GM21390 (cell line): ENCODE measurements at regions not wholly inside any gene's neighbourhood (a gene's known extent, or its start where the extent isn't known, plus 50 kb on each side); places are given as distances from the start of the nearest gene placed in this dataset.
"Not testable (repeated sequence)": the region's sequence is repeated elsewhere in the genome, so short reads cannot be mapped to it uniquely, and the experiment has no call there.

Source experiments
- ATAC-seq: cut with Tn5 transposase; IDR thresholded peaks from one replicate; pipeline ENCODE4 v1.9.1; 2021; ENCODE audit not compliant: unreplicated experiment

GRCh38 chr4:112940336-112940735 lies 109.1 kb upstream of the ANK2 start:
- ATAC-seq: no peak

GRCh38 chr4:112942077-112942476 lies 107.4 kb upstream of the ANK2 start:
- no peak for ATAC-seq

DNA sequence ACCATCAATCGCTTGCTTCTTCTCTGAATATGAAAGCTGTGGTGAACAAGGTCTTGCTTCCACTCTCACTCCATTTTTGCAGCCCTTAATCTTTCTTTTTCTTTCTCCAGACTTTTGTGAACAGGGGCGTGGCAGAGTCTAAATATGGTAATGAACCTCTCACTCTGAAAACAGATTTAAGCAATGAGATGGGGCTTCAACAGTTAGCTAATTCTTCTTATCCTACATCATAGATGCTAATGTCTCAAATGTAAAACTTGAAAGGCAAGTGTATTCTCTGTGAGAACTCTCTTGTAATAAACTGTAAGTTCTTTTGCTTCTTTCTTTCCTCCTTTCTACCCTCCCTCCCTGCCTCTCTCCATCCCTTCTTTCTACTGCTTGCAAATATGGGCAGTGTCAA lies 106.5 kb upstream of the ANK2 start:
- no peak for ATAC-seq

DNA sequence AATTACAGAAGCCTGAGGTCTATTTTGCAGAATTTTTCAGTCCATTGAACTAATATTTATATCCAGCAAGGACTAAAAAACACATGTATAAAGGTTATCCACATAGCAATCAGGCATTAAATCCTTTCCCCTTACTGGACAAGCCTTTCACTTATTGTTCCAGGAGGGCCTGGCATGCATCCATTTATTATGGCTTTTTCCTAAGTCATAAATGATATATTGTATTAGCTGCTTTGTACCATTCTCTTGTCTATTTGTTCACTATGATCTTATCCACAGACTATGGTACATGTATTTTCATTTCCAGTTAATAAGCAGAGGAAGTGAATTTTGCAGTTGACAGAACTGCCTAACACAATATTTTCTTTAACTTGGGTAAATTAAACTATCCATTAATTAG lies 105.4 kb upstream of the ANK2 start:
- no peak for ATAC-seq

DNA sequence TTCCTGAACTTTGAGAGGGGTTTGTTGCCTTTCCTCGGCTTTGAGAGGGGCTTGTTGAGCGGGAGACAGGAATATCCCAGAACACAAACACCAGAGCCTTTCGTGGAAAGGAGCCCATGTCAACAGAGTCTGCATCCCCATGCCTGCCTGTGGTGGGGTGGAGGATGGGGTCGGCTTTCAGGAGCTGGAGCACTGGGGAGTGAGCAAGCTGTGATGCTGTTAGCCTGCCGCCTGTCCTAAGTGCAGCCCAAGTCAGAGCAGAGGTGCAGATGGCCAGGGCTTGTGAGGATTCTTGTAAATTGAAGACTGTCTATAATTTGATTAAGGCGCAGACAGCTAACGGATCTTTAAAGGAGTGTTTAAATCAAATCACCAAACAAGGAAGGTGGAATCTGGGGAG lies 103.3 kb upstream of the ANK2 start:
- ATAC-seq: no peak

DNA sequence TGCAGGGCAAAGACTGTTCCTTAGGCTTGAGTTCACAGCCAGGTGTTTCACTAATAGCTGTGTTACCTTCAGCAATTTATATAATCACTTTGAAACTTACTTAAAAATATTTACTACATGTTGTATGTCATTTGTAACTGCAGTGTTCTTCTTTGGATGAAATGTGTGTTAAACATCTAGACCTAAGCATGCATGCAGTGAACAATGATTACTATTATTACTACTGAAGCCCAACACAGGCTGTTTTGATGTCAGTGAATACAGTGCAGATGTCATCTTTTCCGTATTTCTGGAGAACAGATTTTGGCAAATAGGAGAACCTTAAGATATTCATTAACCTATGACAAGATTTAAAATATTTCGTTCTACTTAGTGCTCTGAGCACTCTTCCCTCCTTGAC lies 101.8 kb upstream of the ANK2 start:
- no peak for ATAC-seq

GRCh38 chr4:112951362-112952312 lies 97.8 kb upstream of the ANK2 start:
- no peak for ATAC-seq

DNA sequence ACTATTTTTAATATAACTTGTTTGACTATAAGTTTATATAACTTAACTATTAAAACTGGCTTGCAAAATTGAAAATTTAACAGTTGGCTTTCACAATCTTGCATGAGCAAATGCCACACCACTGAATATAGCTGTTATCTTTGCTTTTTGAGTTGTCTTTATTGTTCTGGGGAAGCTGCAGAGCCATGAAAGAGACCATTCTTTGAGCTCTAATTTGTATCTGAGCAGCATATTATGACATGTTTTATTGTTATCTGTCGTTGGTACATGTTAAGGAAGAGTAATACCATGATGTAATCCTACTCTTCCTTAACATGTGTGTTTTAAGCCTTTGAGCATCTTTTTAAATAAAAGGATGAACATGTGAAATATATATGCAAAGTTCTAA lies 97.1 kb upstream of the ANK2 start:
- ATAC-seq: no peak

- ATAC-seq: no peak
These were observed 96.2 kb upstream of the ANK2 start for GRCh38 chr4:112953262-112953661.

GRCh38 chr4:112954286-112954685 lies 95.2 kb upstream of the ANK2 start:
- ATAC-seq: no peak

DNA sequence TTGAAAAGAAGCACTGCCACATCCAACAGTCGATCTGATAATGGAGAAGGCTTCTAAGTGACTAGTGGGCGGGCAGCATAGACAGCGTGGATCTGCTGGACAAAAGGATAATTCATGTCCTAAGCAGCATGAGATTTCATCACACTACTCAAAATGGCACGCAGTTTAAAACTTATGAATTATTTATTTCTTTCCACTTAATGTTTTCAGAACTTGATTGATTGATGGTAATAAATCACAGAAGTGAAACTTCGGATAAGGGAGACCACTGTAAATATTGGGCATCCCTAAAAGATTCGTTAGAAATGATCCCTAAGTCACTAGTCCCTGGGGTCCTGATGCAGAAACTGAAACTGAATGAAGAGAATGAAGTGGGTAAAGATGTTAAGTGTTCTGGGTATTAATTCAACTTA lies 93.0 kb upstream of the ANK2 start:
- ATAC-seq: no peak

DNA sequence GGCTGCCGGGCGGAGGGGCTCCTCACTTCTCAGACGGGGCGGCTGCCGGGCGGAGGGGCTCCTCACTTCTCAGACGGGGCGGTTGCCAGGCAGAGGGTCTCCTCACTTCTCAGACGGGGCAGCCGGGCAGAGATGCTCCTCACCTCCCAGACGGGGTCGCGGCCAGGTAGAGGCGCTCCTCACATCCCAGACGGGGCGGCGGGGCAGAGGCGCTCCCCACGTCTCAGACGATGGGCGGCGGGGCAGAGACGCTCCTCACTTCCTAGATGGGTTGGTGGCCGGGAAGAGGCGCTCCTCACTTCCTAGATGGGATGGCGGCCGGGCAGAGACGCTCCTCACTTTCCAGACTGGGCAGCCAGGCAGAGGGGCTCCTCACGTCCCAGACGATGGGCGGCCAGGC lies 91.7 kb upstream of the ANK2 start:
- ATAC-seq: not testable (repeated sequence)

DNA sequence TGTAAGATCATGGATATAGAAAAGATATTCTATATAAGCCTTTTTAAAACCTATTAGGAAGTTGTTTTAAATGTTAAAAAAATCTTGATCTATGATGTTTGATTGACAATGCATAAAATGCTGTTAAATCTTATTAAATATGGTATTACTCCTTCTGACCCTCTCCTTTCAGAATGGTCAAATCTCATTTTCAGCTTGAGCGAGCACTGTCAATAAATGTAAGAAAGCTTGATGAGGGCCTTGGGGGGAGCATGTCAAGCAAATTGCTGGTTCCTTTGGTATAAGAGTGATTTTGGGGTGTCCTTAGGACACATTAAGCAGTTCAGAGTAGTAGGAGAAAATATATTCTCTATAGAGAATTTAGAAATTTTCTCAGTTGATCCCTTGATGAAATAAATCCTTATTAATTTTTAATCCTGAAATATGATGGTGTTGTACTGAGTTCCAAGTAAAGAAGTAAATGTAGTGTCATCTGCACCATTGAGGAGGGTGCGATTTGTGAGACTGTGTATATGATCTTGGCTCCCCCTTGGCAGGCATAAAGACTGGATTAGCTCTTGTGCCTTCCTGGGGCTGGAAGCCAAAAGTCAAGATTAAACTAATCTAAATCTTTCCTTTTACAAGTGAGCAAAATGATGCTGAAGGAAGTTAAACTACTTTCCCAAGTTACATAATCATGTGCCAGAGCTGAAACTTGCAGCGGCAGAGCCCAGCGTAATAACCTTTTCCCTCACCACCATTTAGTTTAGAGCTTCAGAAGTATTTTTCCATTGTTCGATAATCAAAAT lies 82.6 kb upstream of the ANK2 start:
- ATAC-seq: no peak

GRCh38 chr4:112968451-112969159 lies 80.8 kb upstream of the ANK2 start:
- ATAC-seq: no peak

GRCh38 chr4:112970903-112971302 lies 78.5 kb upstream of the ANK2 start:
- no peak for ATAC-seq

DNA sequence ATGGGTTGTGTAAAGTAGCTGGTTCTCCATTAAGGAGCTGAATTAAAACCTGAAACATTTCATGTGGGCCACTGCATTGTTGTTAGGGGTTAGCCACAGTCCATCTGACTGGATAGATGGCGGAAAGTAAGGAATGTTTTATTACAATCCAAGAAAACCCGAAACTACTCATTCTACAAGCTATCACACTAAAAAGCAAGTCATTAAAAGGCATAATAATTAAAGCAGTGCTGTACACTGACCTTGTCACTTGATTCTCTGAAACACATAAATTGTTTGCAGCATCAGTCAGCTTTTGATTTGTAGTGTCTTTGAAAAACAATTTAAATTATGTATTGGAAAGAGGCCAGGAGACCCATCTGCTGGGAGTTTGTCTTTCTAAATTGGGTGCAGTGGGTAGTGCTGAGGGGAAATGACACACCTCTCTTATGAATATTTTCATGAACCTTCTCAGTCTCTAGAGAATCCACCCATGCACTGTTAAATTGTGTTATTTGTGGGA lies 75.7 kb upstream of the ANK2 start:
- no peak for ATAC-seq

DNA sequence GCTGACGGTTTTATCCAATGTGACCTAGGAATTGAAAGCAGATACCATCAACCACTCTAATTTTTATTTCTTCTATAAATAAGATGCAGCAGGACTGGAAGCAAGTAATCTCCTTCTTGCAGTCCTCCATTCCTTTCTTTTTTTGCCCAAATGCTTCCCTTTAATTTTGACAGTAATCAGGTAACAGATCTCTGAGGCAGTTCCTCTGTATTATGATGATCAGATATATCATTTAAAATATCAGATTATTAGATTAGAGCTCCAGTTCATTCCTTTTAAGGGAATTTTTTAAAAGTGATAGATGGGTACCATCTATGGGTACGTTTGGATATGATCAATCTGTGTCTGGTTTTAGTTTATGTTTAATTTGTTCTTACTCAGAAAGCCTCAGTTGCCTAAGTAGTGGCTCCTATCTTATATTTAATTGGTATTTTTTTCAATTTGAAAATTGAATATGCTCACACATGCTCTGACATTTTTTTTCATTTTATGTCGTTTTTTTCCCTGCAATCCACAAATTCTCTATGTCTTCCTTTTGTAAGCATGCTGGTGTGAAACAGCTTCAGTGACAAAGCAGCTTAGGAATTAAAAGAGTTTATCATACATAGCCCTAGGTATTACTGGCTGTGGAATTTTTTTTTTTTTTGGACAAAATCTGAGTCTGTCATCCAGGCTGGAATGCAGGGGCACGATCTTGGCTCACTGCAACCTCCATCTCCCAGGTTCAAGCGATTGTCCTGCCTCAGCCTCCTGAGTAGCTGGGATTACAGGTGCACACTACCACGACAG lies 73.7 kb upstream of the ANK2 start:
- ATAC-seq: no peak

DNA sequence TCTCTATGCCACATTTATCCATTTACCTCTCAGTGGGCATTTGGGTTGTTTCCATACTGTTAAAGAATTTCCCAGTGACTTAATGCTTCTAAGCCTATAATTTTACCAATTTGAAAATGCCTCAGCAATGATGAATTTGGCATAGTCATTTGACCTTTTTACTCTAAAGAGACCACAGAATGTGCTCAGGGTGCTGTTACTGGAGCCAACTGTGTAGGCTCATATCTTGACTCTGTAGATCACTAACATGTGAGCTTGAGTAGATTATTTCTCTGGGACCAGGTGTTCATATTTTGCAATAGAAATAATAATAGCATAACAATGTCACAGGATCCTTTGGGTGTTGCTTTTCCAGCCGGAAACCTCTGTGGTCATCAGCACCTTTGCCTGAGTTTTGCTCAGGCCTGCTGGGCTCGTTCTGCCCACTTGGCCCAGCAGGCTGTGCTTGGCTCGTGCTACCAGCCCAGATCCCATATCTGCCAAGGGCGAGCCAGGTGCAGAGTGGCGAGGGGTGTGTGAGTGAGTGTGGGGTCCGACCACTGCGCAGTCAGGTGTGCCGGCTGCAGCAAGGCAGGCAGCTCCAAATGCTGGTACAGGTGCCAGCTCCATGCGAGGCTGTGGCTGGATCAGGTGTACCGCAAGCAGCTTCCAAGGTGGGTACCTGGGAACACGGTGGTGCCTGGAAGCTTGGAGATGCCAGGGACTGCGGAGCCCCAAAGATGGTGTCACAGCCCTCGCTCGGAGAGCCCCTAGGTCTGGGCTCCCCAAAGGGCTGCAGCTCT lies 70.6 kb upstream of the ANK2 start:
- ATAC-seq: no peak

- ATAC-seq: no peak
These were observed 69.5 kb upstream of the ANK2 start for GRCh38 chr4:112979881-112980421.
